GM19324 (cell line): ENCODE measurements at regions not wholly inside any gene's neighbourhood (a gene's known extent, or its start where the extent isn't known, plus 50 kb on each side); places are given as distances from the start of the nearest gene placed in this dataset.

Experiments
- ATAC-seq: cut with Tn5 transposase; IDR thresholded peaks from one replicate; pipeline ENCODE4 v1.9.1; 2021; ENCODE audit warnings: mild to moderate bottlenecking, moderate library complexity; ENCODE audit not compliant: unreplicated experiment, low FRiP score

DNA sequence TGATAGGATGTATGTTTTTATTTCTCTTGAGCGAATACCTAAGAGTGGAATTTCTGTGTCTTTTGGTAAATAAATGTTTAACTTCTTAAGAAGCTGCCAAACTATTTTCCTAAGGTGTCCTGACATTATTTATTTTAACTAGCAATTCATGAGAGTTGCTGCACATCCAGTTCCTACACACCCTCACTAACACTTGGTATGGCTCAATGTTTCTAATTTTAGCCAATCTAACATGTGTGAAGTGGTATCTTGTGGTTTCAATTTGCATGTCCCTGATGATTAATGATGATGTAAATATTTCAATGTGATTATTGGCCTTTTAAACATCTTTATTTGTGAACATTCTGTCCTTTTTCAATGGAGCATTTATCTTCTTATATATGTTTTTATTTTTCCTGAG lies 2095.5 kb upstream of the C9orf72 start:
- ATAC-seq, result no peak

DNA sequence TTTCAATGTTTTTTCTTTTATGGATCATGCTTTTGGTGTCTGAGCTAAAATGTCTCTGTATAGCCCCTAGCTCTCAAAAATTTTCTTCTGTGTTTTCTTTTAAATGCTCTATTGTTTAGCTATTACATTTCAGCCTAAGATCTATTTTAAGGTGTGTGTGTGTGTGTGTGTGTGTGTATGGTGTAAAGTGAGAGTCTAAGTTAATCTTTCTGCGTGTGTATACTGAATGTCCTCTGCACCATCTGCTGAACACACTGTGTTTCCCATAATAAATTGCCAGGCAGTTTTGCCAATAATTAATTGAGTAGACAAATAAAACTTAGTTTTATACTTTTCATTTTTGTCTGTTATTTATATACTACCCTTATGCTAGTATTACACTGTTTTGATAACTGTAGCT lies 2096.3 kb upstream of the C9orf72 start:
- ATAC-seq, result no peak

DNA sequence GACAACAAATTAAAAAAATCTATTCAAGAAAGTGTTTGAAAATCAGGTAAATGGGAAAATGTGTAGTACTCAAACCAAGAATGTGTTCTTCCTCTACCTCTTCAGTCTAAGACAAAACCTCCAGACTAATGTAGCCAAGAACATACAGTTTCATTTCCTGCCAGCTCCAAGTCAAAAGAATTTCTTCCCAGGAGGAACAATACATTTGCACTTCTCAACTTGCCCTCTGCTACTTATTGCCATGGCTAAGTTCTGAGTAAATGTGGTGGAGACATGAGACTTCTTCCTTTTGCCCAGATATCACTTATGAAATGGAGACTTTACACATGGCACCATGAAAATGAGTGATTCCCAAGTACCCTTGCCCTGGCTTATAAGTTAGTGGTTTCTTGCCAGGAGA lies 2112.2 kb upstream of the C9orf72 start:
- no peak for ATAC-seq

GRCh38 chr9:29691145-29691544 lies 2117.9 kb upstream of the C9orf72 start:
- no peak for ATAC-seq

DNA sequence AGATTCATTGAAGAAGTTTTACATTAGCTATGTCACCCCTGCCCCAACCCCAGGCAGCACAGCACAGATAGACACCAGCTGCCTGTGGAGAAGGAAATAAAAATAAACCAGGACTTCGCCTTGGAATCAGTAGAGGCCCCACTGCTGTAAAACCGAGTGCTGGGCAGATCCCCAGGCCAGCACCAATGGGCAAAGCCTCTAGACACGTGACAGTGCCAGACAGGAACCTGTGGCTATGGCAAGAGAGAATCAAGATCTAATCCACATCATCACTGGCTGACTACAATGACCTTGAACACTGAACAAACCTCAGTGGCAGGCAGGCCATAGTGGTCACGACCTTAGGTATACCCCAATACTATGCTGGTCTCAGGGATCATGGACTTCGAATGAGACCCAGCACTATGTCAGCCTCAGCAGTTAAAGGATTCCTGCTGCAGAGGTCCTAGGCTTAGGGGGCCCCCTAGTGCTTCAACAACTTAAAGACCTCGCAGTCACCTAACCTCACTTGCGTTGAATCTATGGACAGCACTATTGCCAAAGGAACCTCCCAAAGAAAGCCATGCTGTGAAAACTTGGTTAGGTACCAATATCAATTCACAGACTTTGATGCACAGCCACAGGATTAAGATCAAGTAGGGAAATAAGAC lies 2118.6 kb upstream of the C9orf72 start:
- no peak for ATAC-seq

GRCh38 chr9:29697011-29697410 lies 2123.7 kb upstream of the C9orf72 start:
- ATAC-seq, result no peak

DNA sequence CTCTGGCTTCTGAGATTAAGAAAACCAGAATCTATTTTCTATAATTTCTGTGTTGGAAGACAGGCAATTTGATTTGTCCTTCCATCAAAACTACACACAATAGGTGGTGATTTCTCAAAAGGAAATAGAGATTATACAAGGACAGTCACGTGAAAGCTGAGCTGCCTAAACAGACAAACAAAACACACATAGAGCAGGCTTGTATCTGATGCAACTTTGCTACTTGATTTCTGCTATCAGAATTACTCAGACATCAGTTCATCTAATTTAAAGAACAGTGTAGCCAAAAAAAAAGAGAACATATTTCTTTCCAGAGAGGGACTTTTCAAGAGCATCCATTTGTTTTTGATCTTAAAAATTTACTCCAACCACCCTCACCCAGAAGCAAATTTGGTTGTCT lies 2128.3 kb upstream of the C9orf72 start:
- ATAC-seq, result no peak

GRCh38 chr9:29701971-29702370 lies 2128.7 kb upstream of the C9orf72 start:
- ATAC-seq, result no peak

DNA sequence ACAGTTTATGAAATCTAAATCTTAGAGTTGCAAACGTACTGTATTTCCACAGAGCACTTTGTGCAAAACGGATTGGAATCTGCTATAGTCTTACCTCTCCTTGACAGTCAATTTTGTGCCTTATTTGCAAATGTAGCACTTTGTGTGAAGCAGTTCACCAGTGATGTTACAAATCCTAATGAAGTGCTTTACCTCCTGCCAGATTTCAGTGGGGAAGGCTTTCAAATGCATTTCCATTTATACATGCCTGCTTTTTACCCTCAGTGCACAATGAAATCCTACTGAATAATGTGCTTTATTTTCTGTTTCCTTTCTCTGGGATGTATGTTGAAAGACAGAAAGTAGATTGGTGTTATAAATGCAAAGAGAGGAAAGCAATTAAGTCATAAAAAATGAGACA lies 2141.6 kb upstream of the C9orf72 start:
- no peak for ATAC-seq

GRCh38 chr9:29717631-29718030 lies 2144.3 kb upstream of the C9orf72 start:
- no peak for ATAC-seq

- ATAC-seq, result no peak
Observed at GRCh38 chr9:29730163-29730562, 2156.9 kb upstream of the C9orf72 start.

DNA sequence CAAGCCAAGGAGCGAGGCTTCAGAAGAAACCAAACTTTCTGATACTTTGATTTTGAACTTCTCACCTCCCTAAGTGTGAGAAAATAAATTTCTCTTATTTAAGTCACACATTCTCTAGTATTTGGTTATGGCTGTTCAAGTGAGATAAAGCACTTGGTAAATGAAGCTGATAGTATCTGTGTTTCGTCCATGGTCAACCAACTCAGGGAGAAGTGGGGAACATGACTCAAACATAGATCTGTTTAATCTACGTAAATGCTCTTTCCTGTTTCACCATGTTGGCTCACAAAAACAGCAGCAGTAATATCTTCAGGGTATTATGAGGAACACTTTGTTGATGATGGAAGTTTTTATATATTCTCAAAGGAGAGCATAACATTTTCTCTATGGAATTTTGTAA lies 2167.2 kb upstream of the C9orf72 start:
- no peak for ATAC-seq

- no peak for ATAC-seq
Observed at GRCh38 chr9:29741169-29741568, 2167.9 kb upstream of the C9orf72 start.

DNA sequence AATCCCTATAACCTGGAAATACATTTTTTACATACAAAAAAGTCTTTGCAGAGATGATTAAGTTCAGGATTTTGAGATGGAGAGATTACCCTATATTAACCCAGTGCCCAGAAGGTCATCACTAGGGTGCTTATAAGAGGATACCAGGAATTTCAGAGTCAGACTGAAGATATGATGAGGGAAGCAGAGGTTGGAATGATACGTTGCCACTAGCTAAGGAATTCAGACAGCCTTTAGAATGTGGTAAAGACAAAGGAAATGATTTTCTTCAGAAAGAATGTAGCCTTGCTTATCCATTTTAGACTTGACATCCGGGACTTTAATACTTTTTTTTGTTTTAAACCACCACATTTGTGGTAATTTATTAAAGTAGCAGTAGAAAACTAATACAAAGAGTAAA lies 2176.8 kb upstream of the C9orf72 start:
- ATAC-seq, result no peak

DNA sequence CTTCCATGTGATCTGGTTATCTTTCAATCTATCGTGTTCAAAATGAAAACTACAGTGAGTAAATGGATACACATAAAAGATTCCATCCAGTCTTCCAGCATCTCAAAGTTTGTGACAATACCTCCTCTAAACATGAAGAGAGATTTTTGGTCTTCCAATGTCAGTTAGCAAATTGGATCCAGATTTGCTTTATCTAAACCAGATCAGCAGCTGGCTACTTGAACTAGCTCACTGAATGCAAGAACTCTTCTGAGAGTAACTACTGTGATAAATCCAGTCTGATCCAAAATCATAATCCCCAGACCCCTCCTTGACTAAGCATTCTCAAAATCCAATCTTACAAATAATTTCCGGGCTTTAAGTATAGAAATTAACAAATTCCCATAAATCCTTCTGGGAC lies 2177.9 kb upstream of the C9orf72 start:
- ATAC-seq, result no peak

DNA sequence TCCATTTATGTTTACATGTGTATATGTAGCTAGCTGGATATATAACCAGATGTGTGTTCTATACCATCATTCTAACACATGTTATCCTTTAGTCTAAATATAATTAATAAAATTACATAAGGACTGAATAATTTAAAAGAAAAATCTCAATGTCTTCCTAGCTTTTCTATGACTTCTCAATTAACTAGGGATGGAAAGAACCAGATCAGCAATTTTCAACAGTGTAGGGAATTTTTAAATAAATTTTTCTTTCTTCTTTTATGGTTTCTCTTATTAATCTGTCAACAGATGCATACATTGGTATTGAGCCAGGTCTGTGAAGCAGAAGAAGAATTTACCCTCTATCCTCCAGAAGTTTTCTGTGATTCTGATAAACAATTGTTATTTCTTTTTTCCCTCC lies 2180.4 kb upstream of the C9orf72 start:
- ATAC-seq, result no peak

- no peak for ATAC-seq
Observed at GRCh38 chr9:29769019-29769418, 2195.7 kb upstream of the C9orf72 start.

GRCh38 chr9:29773676-29774075 lies 2200.4 kb upstream of the C9orf72 start:
- ATAC-seq, result no peak

DNA sequence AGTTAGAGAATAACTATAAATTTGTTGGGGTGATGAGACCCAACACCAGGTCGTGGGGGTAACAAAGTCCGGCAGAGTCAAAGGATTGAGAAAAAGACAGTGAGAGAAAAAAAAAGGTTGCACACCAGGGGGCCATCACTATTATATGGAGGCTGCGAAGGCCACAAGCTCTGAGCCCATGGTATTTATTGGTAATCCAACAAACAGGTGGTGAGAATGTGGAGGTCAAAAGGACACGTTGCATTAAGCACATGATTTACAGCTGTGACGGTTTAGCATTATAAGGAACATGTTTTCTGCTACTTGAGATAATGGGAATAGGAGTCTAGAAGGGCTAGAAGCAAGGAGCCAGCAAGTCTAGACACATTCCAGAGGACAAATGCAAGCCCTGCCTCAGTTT lies 2202.2 kb upstream of the C9orf72 start:
- no peak for ATAC-seq

GRCh38 chr9:29778281-29778849 lies 2205.1 kb upstream of the C9orf72 start:
- no peak for ATAC-seq

DNA sequence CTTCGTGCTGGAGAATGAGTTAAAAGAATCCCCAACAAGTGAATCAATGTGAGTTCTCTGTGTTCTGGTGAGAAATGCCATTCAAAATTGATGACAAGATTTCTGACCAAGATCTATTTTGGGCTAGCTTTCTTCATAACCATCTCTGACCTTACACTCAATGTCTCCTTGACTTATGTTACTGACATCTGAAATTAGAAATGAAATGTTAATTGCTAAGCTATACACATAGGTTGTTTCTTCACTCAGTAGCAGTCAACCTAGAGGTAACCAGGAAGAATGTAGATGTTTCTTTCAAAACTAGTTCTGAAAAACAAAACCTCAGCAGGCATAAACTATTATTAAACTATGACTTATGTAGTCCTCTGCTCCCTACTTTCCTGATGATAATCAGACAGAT lies 2220.7 kb upstream of the C9orf72 start:
- ATAC-seq, result no peak

DNA sequence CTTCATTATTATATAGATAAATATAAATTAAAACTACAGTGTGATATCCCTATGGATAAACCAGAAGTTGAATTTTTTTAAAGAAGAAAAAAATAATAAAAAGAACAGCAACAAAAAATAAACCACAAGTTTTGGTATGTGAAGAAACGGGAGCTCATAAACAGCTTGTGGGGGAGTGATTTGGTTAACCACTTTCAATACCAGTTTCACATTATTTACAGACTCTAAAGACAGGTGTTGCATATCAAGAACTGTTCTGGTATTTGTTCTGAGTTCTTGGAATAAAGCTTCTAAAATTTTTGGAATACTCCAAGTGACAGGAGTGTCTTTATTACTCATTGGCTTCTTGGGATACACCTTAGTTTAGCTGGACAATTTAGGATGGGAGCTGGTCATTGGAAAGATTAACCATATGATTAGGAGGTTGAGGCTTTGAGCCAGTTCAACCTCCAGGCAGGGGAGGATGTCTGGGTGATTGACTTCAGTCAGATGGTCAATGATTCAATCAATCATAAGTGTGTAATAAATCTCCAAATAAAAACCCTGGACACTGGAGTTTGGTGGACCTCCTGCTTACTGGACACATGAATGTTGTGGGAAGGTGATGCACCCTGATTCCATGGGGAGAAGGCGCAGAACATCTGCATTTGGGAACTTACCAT lies 2223.1 kb upstream of the C9orf72 start:
- ATAC-seq, result peak; percentile 81
